ENCODE measurements at regions not wholly inside any gene's neighbourhood (a gene's known extent, or its start where the extent isn't known, plus 50 kb on each side); places are given as distances from the start of the nearest gene placed in this dataset.
"Not testable (repeated sequence)": the region's sequence is repeated elsewhere in the genome, so short reads cannot be mapped to it uniquely, and the experiment has no call there.

- DNase-seq (ENCODE audit: low read depth) = no peak
These were observed 2289.3 kb downstream of the TP53TG3F start for GRCh38 chr16:35748621-35749252.

GRCh38 chr16:35749253-35750141, 2290.1 kb downstream of the TP53TG3F start:
- no peak for DNase-seq (ENCODE audit: low read depth)

GRCh38 chr16:35750157-35750689, 2290.8 kb downstream of the TP53TG3F start:
- DNase-seq (ENCODE audit: low read depth) = no peak

- no peak for DNase-seq (ENCODE audit: low read depth)
These were observed 2291.3 kb downstream of the TP53TG3F start for GRCh38 chr16:35750701-35751104.

GRCh38 chr16:35751191-35751941, 2292.0 kb downstream of the TP53TG3F start:
- no peak for DNase-seq (ENCODE audit: low read depth)

GRCh38 chr16:35752012-35752772, 2292.8 kb downstream of the TP53TG3F start:
- DNase-seq (ENCODE audit: low read depth) = no peak

- no peak for DNase-seq (ENCODE audit: low read depth)
These were observed 2293.6 kb downstream of the TP53TG3F start for GRCh38 chr16:35752773-35753558.

GRCh38 chr16:35753559-35754390, 2294.4 kb downstream of the TP53TG3F start:
- no peak for DNase-seq (ENCODE audit: low read depth)

GRCh38 chr16:35754391-35755369, 2295.3 kb downstream of the TP53TG3F start:
- DNase-seq (ENCODE audit: low read depth) = no peak

GRCh38 chr16:35788381-35788780, 2329.0 kb downstream of the TP53TG3F start:
- no peak for DNase-seq (ENCODE audit: low read depth)

- DNase-seq (ENCODE audit: low read depth) = no peak
These were observed 2333.3 kb downstream of the TP53TG3F start for GRCh38 chr16:35792516-35793285.

GRCh38 chr16:35793601-35794000, 2334.2 kb downstream of the TP53TG3F start:
- DNase-seq (ENCODE audit: low read depth) = no peak

- DNase-seq (ENCODE audit: low read depth) = no peak
These were observed 2335.5 kb downstream of the TP53TG3F start for GRCh38 chr16:35794896-35795295.

- no peak for DNase-seq (ENCODE audit: low read depth)
These were observed 2336.1 kb downstream of the TP53TG3F start for GRCh38 chr16:35795361-35796029.

GRCh38 chr16:35797811-35798210, 2338.4 kb downstream of the TP53TG3F start:
- DNase-seq (ENCODE audit: low read depth) = no peak

- no peak for DNase-seq (ENCODE audit: low read depth)
These were observed 2339.5 kb downstream of the TP53TG3F start for GRCh38 chr16:35798885-35799426.

GRCh38 chr16:35804465-35804864, 2345.1 kb downstream of the TP53TG3F start:
- not testable (repeated sequence) for DNase-seq (ENCODE audit: low read depth)
